Colonic mucosa (tissue), 4 donors: ENCODE measurements at regions not wholly inside any gene's neighbourhood (a gene's known extent, or its start where the extent isn't known, plus 50 kb on each side); places are given as distances from the start of the nearest gene placed in this dataset.

Experiments used
- DNase-seq: peaks from one replicate; pipeline ENCODE4 v3.0.0-alpha.2; 2020
- H3K27ac ChIP-seq: fragments of 200-600 bp; one replicate; pipeline ENCODE4 v1.8.0; 2021
- H3K27me3 ChIP-seq: fragments of 200-600 bp; one replicate; pipeline ENCODE4 v1.8.0; 2021
- H3K36me3 ChIP-seq: fragments of 200-600 bp; one replicate; pipeline ENCODE4 v1.8.0; 2021
- H3K4me1 ChIP-seq: fragments of 200-600 bp; one replicate; pipeline ENCODE4 v1.8.0; 2021; ENCODE audit warnings: mild to moderate bottlenecking
- H3K4me3 ChIP-seq: fragments of 200-600 bp; one replicate; pipeline ENCODE4 v1.8.0; 2021
- H3K9ac ChIP-seq, 2 donors: one replicate each; pipeline ENCODE4 v1.7.0; 2013; ENCODE audit warnings: control low read depth in 2 of 2, low read depth in 2 of 2, low read length in 2 of 2
- H3K9me3 ChIP-seq: fragments of 200-600 bp; one replicate; pipeline ENCODE4 v1.8.0; 2021
- intact Hi-C: fragments of 100-400 bp; cut with DNase I; formaldehyde crosslinking; loops from one replicate; pipeline ENCODE4 v1.14.1; 2022
- TF ChIP-seq, protein P1 (sequence below): fragments of 200-600 bp; IDR thresholded peaks from one replicate; pipeline ENCODE4 v1.8.0; 2022; ENCODE audit warnings: antibody characterized with exemption, mild to moderate bottlenecking
- donor health status: healthy.
- donor health status: DM: no; HTN: no; CAD: no.
- donor health status: DM: no; HTN: no; CAD: no.

- no peaks in the 10 kb centered on the region for H3K9me3 ChIP-seq
- no peaks in the 10 kb centered on the region for H3K4me1 ChIP-seq
- DNase-seq, result no peak
- H3K36me3 ChIP-seq, result no peaks in the 10 kb centered on the region
- no peaks in the 10 kb centered on the region for H3K27me3 ChIP-seq
- TF ChIP-seq, protein P1, sequence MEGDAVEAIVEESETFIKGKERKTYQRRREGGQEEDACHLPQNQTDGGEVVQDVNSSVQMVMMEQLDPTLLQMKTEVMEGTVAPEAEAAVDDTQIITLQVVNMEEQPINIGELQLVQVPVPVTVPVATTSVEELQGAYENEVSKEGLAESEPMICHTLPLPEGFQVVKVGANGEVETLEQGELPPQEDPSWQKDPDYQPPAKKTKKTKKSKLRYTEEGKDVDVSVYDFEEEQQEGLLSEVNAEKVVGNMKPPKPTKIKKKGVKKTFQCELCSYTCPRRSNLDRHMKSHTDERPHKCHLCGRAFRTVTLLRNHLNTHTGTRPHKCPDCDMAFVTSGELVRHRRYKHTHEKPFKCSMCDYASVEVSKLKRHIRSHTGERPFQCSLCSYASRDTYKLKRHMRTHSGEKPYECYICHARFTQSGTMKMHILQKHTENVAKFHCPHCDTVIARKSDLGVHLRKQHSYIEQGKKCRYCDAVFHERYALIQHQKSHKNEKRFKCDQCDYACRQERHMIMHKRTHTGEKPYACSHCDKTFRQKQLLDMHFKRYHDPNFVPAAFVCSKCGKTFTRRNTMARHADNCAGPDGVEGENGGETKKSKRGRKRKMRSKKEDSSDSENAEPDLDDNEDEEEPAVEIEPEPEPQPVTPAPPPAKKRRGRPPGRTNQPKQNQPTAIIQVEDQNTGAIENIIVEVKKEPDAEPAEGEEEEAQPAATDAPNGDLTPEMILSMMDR, result no peak
- H3K9ac ChIP-seq, result no peak overlapping the region
- no peak overlapping the region for H3K4me3 ChIP-seq
- intact Hi-C loops, result no loop called here
- no peak overlapping the region for H3K27ac ChIP-seq
Observed at GRCh38 chr13:91220872-91221271, 126.6 kb upstream of the MIR17HG start.

GRCh38 chr13:91228108-91228507 lies 119.4 kb upstream of the MIR17HG start:
- no peaks in the 10 kb centered on the region for H3K4me1 ChIP-seq
- no peak overlapping the region for H3K27ac ChIP-seq
- H3K27me3 ChIP-seq, result no peaks in the 10 kb centered on the region
- H3K4me3 ChIP-seq, result no peak overlapping the region
- no peaks in the 10 kb centered on the region for H3K9me3 ChIP-seq
- TF ChIP-seq, protein P1, result no peak
- H3K9ac ChIP-seq, result no peak overlapping the region
- H3K36me3 ChIP-seq, result no peaks in the 10 kb centered on the region
- no peak for DNase-seq
- intact Hi-C loops, result no loop called here

DNA sequence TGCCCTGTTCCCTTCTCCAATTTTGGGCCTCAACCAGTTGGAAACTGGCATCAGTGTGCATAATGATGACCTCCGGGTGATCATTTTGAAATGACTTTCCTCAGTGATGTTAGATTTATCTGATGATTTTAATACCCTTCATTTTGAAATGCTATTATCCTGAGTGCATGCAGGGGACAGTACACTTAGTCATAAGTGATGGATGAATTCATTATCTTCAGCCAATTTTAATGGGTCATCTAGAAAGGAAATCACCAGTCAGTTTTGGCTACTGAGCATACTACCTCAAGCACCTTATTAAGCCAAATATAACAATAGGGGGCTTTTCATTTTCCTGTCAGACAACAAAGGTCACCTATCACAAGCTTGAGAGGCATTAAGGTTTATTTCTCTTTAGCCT lies 118.5 kb upstream of the MIR17HG start:
- TF ChIP-seq, protein P1, result no peak
- H3K4me3 ChIP-seq, result no peak overlapping the region
- intact Hi-C loops, result no loop called here
- H3K4me1 ChIP-seq, result no peaks in the 10 kb centered on the region
- DNase-seq, result no peak
- H3K9me3 ChIP-seq, result no peaks in the 10 kb centered on the region
- no peaks in the 10 kb centered on the region for H3K27me3 ChIP-seq
- H3K36me3 ChIP-seq, result no peaks in the 10 kb centered on the region
- no peak overlapping the region for H3K9ac ChIP-seq
- no peak overlapping the region for H3K27ac ChIP-seq

- Histone ChIP-seq H3K36me3 (no peaks in the 10 kb centered on the region), H3K4me1 (no peaks in the 10 kb centered on the region), H3K4me3 (no peak overlapping the region), H3K9me3 (no peaks in the 10 kb centered on the region), H3K27me3 (no peaks in the 10 kb centered on the region), H3K9ac (no peak overlapping the region), H3K27ac (no peak overlapping the region)
- TF ChIP-seq, protein P1, result no peak
- DNase-seq, result no peak
- intact Hi-C loops, result no loop called here
Observed at GRCh38 chr13:91232716-91233115, 114.8 kb upstream of the MIR17HG start.

GRCh38 chr13:91233291-91233690 lies 114.2 kb upstream of the MIR17HG start:
- Histone ChIP-seq H3K36me3 (no peaks in the 10 kb centered on the region), H3K4me1 (no peaks in the 10 kb centered on the region), H3K4me3 (no peak overlapping the region), H3K27me3 (no peaks in the 10 kb centered on the region), H3K27ac (no peak overlapping the region), H3K9me3 (no peaks in the 10 kb centered on the region), H3K9ac (no peak overlapping the region)
- intact Hi-C loops, result no loop called here
- DNase-seq, result no peak
- TF ChIP-seq, protein P1, result no peak

- DNase-seq, result no peak
- TF ChIP-seq, protein P1, result no peak
- Histone ChIP-seq H3K9me3 (no peaks in the 10 kb centered on the region), H3K4me3 (no peak overlapping the region), H3K4me1 (no peaks in the 10 kb centered on the region), H3K27me3 (no peaks in the 10 kb centered on the region), H3K36me3 (no peaks in the 10 kb centered on the region), H3K27ac (no peak overlapping the region), H3K9ac (no peak overlapping the region)
- intact Hi-C loops, result no loop called here
Observed at GRCh38 chr13:91236182-91236581, 111.3 kb upstream of the MIR17HG start.
